ENCODE measurements at regions not wholly inside any gene's neighbourhood (a gene's known extent, or its start where the extent isn't known, plus 50 kb on each side); places are given as distances from the start of the nearest gene placed in this dataset.

DNA sequence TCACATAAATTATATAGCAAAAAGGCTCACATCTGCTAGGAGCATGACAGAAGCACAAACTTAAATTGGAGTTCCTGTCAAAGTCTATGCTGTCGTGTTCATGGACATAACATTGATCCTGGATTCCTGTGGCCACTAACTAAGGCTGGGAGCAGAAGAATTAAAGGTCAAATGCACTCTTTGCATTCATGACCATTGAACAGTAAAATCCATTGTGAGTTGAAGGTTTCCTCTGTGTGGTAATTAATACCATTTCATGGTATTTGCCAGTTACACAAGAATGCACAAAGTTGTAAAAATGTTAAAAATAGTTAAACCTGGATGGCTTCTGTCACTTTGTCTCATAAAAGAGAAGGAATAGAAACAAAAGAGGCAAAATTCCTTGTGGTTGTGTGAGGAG is 242.6 kb downstream of the NPR3 start:
- TF ChIP-seq, protein P1, sequence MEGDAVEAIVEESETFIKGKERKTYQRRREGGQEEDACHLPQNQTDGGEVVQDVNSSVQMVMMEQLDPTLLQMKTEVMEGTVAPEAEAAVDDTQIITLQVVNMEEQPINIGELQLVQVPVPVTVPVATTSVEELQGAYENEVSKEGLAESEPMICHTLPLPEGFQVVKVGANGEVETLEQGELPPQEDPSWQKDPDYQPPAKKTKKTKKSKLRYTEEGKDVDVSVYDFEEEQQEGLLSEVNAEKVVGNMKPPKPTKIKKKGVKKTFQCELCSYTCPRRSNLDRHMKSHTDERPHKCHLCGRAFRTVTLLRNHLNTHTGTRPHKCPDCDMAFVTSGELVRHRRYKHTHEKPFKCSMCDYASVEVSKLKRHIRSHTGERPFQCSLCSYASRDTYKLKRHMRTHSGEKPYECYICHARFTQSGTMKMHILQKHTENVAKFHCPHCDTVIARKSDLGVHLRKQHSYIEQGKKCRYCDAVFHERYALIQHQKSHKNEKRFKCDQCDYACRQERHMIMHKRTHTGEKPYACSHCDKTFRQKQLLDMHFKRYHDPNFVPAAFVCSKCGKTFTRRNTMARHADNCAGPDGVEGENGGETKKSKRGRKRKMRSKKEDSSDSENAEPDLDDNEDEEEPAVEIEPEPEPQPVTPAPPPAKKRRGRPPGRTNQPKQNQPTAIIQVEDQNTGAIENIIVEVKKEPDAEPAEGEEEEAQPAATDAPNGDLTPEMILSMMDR (IDR thresholded peaks at IDR 0.05), result no peak
- no peak for TF ChIP-seq EP300 (IDR thresholded peaks at IDR 0.05)

All from stomach (tissue), 4 donors.